ENCODE measurements at regions not wholly inside any gene's neighbourhood (a gene's known extent, or its start where the extent isn't known, plus 50 kb on each side); places are given as distances from the start of the nearest gene placed in this dataset.
A peak's percentile ranks its signal among the peaks of the same experiment; 100 is the strongest.

GRCh38 chr17:74083321-74083720, 120.2 kb upstream of the RPL38 start:
- H3K27ac Mint-ChIP-seq, result no peak overlapping the region
- peaks cover 10% of the 10 kb centered on the region for H3K9me3 Mint-ChIP-seq
- no peaks in the 10 kb centered on the region for H3K4me1 Mint-ChIP-seq
- no peak overlapping the region for H3K4me3 Mint-ChIP-seq
- no peaks in the 10 kb centered on the region for H3K36me3 Mint-ChIP-seq
- ATAC-seq, result no peak
- peaks cover 41% of the 10 kb centered on the region for H3K27me3 Mint-ChIP-seq

GRCh38 chr17:74085434-74085833, 118.0 kb upstream of the RPL38 start:
- no peaks in the 10 kb centered on the region for H3K36me3 Mint-ChIP-seq
- ATAC-seq, result no peak

GRCh38 chr17:74087002-74087585, 116.4 kb upstream of the RPL38 start:
- Mint-ChIP-seq H3K4me3 (no peak overlapping the region), H3K36me3 (no peaks in the 10 kb centered on the region), H3K27ac (no peak overlapping the region), H3K9me3 (peaks cover 20% of the 10 kb centered on the region), H3K27me3 (peaks cover 35% of the 10 kb centered on the region), H3K4me1 (no peaks in the 10 kb centered on the region)
- ATAC-seq, result no peak

More at GRCh38 chr17:74085434-74085833, 118.0 kb upstream of the RPL38 start:
- H3K4me3 Mint-ChIP-seq, result no peak overlapping the region
- H3K4me1 Mint-ChIP-seq, result no peaks in the 10 kb centered on the region
- peaks cover 13% of the 10 kb centered on the region for H3K9me3 Mint-ChIP-seq
- peaks cover 37% of the 10 kb centered on the region for H3K27me3 Mint-ChIP-seq
- no peak overlapping the region for H3K27ac Mint-ChIP-seq

GRCh38 chr17:74088285-74088933, 115.1 kb upstream of the RPL38 start:
- Mint-ChIP-seq H3K36me3 (no peaks in the 10 kb centered on the region), H3K4me3 (no peak overlapping the region), H3K27me3 (peaks cover 24% of the 10 kb centered on the region), H3K4me1 (no peaks in the 10 kb centered on the region), H3K9me3 (peaks cover 20% of the 10 kb centered on the region), H3K27ac (no peak overlapping the region)
- ATAC-seq, result no peak

- H3K4me3 Mint-ChIP-seq, result no peak overlapping the region
- ATAC-seq, result no peak
- no peaks in the 10 kb centered on the region for H3K4me1 Mint-ChIP-seq
- peaks cover 24% of the 10 kb centered on the region for H3K27me3 Mint-ChIP-seq
- H3K27ac Mint-ChIP-seq, result no peak overlapping the region
- no peaks in the 10 kb centered on the region for H3K36me3 Mint-ChIP-seq
- H3K9me3 Mint-ChIP-seq, result peaks cover 23% of the 10 kb centered on the region
Measured at GRCh38 chr17:74088934-74089329, 114.5 kb upstream of the RPL38 start.

GRCh38 chr17:74089380-74089779, 114.1 kb upstream of the RPL38 start:
- Mint-ChIP-seq H3K36me3 (no peaks in the 10 kb centered on the region), H3K4me1 (no peaks in the 10 kb centered on the region), H3K27ac (no peak overlapping the region), H3K9me3 (peaks cover 23% of the 10 kb centered on the region), H3K4me3 (no peak overlapping the region), H3K27me3 (peaks cover 24% of the 10 kb centered on the region)
- no peak for ATAC-seq

- no peak for ATAC-seq
- H3K4me1 Mint-ChIP-seq, result no peaks in the 10 kb centered on the region
Measured at GRCh38 chr17:74089869-74090464, 113.5 kb upstream of the RPL38 start.

GRCh38 chr17:74094651-74095050, 108.8 kb upstream of the RPL38 start:
- H3K9me3 Mint-ChIP-seq, result peaks cover 13% of the 10 kb centered on the region
- no peak overlapping the region for H3K4me3 Mint-ChIP-seq
- H3K4me1 Mint-ChIP-seq, result no peaks in the 10 kb centered on the region
- no peak for ATAC-seq
- no peaks in the 10 kb centered on the region for H3K36me3 Mint-ChIP-seq
- no peak overlapping the region for H3K27ac Mint-ChIP-seq
- peaks cover 8% of the 10 kb centered on the region for H3K27me3 Mint-ChIP-seq

More at GRCh38 chr17:74089869-74090464, 113.5 kb upstream of the RPL38 start:
- Mint-ChIP-seq H3K4me3 (no peak overlapping the region), H3K27me3 (peaks cover 24% of the 10 kb centered on the region), H3K36me3 (no peaks in the 10 kb centered on the region), H3K9me3 (peaks cover 20% of the 10 kb centered on the region), H3K27ac (no peak overlapping the region)

GRCh38 chr17:74096456-74096855, 107.0 kb upstream of the RPL38 start:
- H3K36me3 Mint-ChIP-seq, result no peaks in the 10 kb centered on the region
- no peak for ATAC-seq
- H3K4me3 Mint-ChIP-seq, result no peak overlapping the region
- no peak overlapping the region for H3K27ac Mint-ChIP-seq
- H3K9me3 Mint-ChIP-seq, result peaks cover 7% of the 10 kb centered on the region
- no peaks in the 10 kb centered on the region for H3K4me1 Mint-ChIP-seq
- H3K27me3 Mint-ChIP-seq, result peaks cover 7% of the 10 kb centered on the region

GRCh38 chr17:74097450-74098135, 105.9 kb upstream of the RPL38 start:
- Mint-ChIP-seq H3K4me1 (no peaks in the 10 kb centered on the region), H3K27ac (no peak overlapping the region), H3K27me3 (peaks cover 18% of the 10 kb centered on the region), H3K36me3 (no peaks in the 10 kb centered on the region), H3K4me3 (no peak overlapping the region), H3K9me3 (peaks cover 3% of the 10 kb centered on the region)
- no peak for ATAC-seq

- peaks cover 3% of the 10 kb centered on the region for H3K9me3 Mint-ChIP-seq
- peaks cover 23% of the 10 kb centered on the region for H3K27me3 Mint-ChIP-seq
- no peak overlapping the region for H3K4me3 Mint-ChIP-seq
- ATAC-seq, result no peak
- H3K36me3 Mint-ChIP-seq, result no peaks in the 10 kb centered on the region
- H3K27ac Mint-ChIP-seq, result no peak overlapping the region
- H3K4me1 Mint-ChIP-seq, result no peaks in the 10 kb centered on the region
Measured at GRCh38 chr17:74098136-74099024, 105.1 kb upstream of the RPL38 start.

- Mint-ChIP-seq H3K36me3 (no peaks in the 10 kb centered on the region), H3K4me1 (no peaks in the 10 kb centered on the region), H3K27me3 (peaks cover 23% of the 10 kb centered on the region), H3K4me3 (no peak overlapping the region), H3K9me3 (no peaks in the 10 kb centered on the region), H3K27ac (no peak overlapping the region)
- no peak for ATAC-seq
Measured at GRCh38 chr17:74099442-74100340, 103.8 kb upstream of the RPL38 start.

GRCh38 chr17:74104921-74105320, 98.6 kb upstream of the RPL38 start:
- Mint-ChIP-seq H3K27me3 (peaks cover 50% of the 10 kb centered on the region), H3K4me3 (no peak overlapping the region), H3K36me3 (no peaks in the 10 kb centered on the region), H3K4me1 (no peaks in the 10 kb centered on the region), H3K9me3 (no peaks in the 10 kb centered on the region), H3K27ac (no peak overlapping the region)
- peak; percentile 65 for ATAC-seq

- Mint-ChIP-seq H3K9me3 (no peaks in the 10 kb centered on the region), H3K27ac (no peak overlapping the region), H3K36me3 (no peaks in the 10 kb centered on the region), H3K4me3 (no peak overlapping the region), H3K4me1 (no peaks in the 10 kb centered on the region), H3K27me3 (peaks cover 37% of the 10 kb centered on the region)
- ATAC-seq, result no peak
Measured at GRCh38 chr17:74107107-74107506, 96.4 kb upstream of the RPL38 start.
